ENCODE measurements at regions not wholly inside any gene's neighbourhood (a gene's known extent, or its start where the extent isn't known, plus 50 kb on each side); places are given as distances from the start of the nearest gene placed in this dataset.

GRCh38 chr2:200066417-200066816, 111.0 kb downstream of the MAIP1 start:
- TF ChIP-seq CTCF (IDR thresholded peaks at IDR 0.05), result no peak
- TF ChIP-seq ZFX (IDR thresholded peaks at IDR 0.05; ENCODE audit: borderline replicate concordance), result no peak
